ENCODE measurements at regions not wholly inside any gene's neighbourhood (a gene's known extent, or its start where the extent isn't known, plus 50 kb on each side); places are given as distances from the start of the nearest gene placed in this dataset.
A peak's percentile ranks its signal among the peaks of the same experiment; 100 is the strongest.

DNA sequence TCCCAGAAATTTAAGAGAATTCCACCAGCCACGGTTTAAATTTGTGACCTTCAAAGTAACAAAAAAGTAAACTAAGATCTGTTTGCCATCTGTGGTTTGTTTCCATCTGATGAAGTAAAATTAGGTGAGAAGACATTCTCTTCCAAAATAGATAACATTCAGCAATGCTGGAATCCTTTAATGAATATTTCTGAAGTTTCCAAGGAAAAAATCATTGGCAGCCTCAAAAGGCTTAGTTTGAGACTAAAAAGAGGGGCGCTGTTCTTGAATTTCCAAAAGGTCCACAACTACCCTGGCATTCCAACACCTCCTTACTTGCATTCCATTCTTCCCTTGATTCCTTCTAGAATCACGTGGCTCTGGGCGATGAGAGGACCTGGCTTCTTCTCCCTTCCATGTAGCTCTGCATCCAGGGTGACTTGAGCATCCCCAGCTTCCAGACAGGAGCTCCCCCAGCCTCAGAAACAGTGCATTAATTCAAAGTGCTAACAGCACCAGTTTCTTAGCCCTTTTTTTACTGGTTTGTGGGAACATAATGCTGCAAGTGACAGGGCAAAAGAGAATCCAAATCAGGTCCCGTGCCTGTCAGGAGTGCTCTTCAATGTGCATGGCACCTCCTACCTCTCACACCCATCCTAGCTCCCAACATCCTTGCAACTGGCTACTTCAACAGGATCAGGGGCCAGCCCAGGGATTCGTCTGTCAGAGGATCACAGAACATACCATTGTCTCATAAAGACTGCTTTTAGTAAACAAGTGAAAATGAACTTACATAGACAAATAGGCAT is 191.5 kb upstream of the S1PR3 start:
- peak; percentile 11 for DNase-seq

DNA sequence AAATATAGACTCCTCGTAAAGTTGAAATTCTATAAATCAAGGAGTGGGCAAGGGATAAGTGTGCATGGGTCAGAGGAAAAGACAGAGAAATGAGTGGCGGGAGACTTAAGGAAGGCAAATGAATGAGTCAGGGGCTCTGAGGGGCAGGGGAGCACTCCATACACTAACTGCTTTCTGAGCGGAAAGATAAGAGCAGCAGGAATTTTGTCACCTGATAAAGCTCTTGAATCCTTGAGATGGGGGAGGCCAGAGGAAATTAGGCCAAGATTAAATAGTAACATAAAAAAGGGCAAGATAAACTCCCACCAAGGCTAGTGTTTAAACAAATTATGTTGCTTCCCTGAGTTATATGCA is 191.0 kb upstream of the S1PR3 start:
- DNase-seq: no peak

DNA sequence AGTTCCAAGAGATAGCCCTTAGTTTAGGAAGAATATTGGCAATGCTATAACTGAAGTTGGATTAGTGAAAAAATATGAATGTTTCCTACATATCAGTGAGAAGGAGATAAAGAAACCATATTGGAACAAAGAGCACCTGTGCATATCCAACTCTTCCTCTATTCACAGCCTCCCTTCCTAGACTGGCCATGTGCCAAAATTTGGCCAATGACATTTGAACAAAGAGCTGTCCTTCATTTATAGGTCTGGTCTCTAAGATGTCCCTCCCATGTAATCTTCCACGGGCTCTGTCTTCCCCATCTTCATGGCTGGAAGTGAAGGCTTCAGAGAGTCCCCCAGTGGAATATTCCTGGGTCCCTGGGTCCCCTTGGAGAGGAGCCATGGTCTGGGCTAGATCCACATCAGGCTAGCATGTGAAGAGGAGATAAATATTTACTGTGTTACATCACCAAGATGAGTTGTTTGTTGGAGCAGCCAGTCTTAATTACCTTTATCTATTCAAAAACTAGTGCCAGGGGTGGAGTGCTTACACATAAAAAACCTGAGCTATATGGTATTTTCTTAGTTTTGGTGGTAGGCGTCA is 190.0 kb upstream of the S1PR3 start:
- DNase-seq: peak; percentile 32

DNA sequence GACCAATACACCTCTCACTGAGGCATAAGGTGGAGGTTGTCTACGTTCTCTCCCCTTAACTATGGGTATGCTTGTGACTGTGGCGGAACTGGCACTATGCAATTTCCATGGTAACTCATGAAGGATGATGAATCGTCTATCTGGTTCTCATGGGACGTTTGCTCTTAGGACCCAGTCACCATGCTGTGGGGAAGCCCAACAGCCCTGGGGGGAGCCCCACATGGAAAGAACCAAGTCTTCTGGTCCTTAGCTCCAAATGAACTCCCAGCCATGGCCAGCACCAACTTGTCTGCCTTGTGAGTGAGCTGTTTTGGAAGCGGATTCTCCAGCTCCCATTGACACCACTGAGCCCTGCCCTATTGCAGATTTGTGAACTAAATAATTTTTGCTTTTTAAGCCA is 188.7 kb upstream of the S1PR3 start:
- DNase-seq: peak; percentile 38

DNA sequence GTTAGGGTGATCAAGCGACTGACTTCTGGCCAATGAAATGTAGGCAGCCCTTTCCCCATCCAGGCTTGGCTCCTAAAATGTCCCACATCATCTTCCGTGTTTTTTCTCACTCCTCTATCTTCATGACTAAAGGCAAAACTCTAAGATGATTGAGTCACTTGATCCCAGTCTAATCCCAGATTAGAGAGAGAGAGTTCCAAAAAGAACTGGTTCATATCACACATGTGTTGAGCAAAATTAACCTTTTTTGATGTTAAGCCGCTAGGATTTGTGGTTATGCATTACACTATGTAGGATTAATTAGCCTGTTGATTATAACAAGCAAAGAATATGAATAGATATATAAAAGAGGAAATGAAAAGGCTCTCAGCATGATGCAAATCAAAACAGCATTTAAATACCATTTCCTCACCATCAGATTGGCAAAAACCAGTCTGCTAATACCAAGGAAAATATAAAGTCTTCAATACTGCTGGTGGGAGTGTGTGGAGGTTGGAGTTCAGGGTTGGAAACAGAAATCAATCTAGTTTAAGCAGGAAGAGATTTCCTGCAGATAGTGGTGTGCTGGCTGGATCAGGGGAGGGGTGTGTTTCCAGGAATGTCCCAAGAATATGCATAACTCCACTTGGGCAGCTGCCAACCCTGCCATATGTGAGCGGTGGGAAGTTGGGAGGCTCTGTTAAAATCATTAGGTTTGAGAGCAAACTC is 187.6 kb upstream of the S1PR3 start:
- peak; percentile 35 for DNase-seq

DNA sequence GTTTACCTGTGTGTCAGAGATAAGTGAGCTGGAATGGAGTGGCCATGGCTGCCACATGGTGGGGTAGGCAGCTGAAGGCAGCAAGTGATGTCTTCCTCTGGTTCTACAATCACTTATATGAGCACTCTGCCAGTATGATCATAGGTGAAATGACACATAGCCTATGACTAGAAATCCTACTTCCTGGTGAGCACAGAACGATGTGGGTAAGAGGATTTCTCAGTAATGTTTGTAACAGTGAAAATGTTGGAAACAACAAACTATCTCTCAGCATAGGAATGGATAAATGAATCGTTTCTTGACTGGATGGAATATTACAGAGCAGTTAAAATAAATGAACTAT is 187.0 kb upstream of the S1PR3 start:
- no peak for DNase-seq

DNA sequence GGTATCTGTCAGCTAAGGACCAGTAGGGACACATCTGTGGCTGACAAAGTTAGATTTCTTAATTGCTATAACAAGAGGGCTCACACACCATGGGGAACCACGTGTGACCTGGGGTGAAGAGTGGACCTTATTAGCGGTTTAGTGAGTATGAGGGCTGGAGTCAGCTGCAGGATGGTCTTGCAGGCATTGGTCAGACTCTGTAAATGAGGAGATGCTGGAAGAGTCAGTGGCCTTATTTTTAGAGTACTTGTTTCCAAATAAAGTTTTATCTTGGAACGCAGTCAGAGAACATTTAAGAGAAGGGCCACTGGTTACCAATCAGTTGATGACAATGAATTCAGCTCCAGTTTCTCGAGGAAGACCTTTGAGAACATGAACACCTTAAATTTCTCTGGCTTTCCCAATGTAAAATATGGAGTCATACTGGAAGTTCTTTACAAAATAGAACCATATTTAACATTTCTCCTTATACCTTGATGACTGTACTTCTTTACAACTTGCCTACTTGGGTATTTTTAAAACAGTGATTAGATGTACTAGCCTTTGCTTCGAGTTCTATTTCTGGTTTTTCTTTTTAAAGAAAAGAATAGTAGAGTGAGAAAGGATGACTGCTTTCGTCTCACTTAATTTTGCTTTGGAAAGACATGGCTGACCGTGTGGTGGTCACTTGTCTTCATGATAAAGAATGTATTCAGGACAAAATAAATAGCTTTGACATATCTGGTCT is 185.9 kb upstream of the S1PR3 start:
- no peak for DNase-seq

DNA sequence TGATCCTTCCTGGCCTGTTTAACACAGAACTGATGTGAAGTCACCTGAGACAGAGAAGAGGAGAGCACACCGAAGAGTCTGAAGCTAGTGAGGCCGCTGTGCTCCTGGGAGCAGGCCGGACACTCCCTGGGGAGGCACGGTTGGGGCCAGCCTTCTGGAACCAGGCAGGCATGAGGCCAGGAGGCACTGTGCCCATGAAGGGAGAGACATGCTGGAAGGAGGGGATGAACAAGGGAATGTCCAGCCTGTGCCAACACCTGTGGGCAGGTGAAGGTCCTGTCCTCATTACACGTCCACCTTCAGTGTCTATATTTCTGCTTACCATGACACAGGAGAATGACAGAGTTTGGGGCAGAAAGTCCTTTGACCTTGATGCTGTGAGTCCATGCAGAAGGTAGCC is 183.8 kb upstream of the S1PR3 start:
- DNase-seq: peak; percentile 30

DNA sequence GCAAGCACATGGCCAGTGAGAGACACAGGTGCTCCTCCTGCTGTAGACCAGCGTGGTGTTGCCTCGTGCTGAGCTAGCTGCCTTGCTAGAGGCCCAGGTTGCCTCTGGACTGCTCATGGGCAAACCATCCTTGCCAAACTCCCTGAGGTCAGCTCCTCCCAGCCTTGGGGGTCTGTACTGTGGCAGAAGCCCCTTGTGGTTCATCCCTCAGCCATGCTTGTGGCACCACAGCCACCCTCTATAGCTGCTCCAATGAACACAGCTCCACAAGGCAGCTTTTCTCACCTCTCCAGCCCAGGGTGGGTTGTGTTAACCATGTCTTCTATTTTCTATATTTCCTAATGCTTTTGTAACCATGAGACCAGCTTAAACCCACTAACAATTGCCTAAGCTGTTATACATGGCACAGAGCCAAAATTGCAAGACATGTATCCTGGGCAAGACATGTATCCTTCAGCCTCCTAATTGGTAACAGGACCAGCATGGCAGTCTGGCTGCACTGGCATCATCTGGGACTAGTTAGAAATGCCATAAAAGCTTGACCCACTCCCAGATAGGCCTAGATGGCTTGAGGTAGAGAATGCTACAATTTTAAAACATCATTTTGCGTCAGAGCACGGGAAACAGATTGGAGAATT is 183.1 kb upstream of the S1PR3 start:
- peak; percentile 43 for DNase-seq

DNA sequence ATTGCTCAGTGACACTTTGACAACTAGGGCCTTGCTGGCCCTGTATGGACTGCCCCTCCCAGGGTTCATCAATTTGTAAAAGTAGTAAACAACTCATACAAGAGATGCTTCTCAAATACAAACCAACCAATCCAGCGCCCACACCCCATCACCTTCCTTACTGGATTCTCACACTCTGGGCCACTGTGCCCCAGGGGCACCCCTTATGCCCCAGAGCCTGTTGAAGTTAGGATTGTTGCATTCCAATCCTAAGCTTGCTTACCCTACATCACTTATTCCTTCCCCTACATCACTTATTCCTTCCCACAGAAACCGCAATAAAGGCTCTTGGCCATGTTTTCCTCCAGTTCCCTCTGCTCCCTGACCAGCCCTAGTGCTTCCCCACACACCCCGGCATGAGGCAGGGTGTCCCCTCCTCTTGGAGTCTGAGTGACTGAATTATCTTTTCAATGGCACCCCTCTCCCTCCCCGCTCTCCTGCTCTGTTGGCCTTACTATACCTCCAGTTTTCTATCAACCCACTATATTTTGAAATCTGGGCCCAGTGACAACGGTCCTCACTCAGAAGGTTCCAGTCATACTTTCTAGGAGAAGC is 182.4 kb upstream of the S1PR3 start:
- peak; percentile 19 for DNase-seq

DNA sequence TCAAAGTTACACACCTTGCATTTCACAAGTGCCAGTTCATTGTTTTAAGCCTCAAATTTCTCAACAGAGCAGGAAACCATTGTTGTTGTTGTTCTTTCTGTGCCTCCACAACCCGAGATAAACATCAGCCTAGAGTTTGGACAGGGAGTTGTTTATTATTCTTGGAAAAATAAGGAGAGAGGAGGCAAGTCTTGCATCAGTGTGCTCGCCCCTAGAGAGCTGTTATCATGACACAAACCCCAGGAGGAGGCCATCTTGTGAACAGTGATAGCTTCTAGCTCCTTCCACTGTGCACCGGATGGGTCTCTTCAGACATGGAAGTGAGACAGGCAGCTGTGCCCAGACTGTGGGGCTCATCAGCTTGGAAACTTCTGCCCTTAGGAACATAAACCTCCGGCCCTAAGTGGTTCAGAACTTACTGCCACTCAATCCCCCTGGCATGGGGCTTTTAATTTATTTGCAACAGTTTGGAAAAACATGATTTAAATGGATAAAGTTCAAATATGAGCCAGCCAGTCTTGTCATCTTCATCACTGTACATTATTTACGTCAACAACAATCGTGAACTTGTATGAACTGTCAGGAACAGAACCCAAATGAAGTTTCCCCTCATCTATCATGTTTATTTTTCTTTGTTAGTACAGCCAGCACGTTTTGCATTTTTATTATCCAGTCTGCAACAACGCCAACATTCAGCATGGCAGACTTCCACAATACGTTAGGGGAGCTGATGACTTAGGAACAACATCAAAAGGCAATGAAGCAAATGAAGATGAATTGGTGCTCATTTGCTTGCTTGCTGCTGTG is 181.7 kb upstream of the S1PR3 start:
- no peak for DNase-seq

DNA sequence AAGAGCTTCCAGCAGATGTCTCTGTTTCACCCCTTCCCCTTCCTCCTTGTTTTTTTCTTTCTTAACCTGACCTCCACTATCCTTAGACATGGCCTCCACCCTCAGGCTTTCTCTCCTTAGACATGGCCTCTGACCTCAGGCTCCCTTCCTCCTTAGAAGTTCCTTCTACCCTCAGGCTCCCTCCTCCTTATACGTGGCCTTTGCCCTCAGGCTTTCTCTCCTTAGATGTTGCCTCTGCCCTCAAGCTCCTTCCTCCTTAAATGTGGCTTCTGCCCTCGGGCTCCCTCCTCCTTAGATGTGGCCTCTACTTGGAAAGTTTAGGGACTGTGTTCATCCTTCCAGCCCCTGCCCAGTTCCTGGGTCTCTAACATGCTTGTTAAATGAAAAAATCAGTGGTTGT is 180.4 kb upstream of the S1PR3 start:
- peak; percentile 38 for DNase-seq

DNA sequence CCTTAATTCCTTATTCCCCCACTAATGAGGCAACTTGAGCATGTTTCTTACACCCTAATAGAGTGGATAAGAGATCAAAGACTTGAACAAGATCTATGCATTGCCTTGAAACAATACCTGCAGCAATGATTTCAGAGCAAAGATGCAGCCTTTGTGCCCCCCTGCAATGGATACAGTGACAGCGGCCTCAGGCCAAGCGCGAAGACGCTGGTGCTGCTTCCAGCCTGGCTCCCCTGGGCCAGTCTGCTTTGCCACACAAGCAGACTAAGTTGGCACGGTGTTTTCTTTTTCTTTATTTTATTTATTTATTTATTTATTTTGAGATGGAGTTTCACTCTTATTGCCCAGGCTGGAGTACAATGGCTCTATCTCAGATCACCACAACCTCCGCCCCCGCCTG is 179.8 kb upstream of the S1PR3 start:
- DNase-seq: no peak

DNA sequence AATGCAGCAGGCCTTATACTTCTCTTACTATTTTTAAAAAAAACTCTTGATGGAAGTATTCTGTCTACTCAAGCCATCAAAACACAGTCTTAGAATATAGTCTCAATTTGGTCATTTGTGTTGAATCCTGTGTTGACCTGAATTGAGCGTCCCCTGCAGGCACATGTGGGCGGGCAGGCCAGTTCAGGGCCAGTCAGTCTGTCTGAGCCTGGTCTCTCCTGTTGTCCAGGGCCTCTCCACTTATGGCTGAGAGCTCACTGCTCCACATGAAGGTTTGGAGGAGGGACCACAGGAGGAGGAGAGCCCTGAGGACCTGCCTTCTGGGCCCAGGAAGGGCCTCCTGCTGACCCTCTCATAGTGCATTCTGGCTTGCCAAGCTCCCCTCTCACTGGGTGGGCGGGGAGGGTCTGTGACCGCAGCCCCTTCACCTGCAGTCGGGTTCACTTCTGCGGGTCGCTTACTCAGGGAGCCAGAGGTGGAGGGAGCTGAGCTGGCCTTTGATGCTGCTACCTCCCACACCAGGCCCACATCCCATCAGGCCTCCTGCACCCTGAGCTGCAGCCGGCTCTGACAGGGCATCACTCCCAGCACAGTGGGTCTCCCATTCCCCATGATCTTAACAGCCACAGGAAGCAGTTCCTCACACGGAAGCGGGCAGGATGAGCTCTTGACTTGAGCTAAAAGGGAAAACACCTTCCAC is 178.2 kb upstream of the S1PR3 start:
- DNase-seq: no peak

DNA sequence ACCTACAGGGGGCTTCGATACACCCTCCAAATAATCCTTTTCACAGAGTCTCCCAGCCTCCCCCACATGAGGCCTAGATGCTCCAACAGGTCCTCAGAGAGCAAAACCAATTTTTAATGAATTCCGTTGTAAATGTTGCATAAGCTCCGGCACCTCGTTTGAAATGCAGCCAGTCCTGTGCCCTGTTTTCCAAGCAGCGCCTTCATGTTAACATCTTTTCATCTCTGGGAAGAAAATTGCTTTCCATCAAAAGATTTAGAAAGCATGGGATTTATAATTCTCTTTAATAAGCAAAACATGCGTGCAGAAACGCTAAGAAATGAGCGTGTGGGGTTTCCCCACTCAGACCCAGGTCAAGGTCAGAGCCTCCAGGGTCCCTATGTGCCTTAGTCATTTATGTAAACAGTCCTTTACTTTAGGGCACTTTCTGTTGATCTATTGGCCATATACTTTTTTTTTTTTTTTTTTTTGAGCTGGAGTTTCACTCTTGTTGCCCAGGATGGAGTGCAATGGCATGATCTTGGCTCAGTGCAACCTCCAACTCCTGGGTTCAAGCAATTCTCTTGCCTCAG is 177.5 kb upstream of the S1PR3 start:
- DNase-seq: no peak

DNA sequence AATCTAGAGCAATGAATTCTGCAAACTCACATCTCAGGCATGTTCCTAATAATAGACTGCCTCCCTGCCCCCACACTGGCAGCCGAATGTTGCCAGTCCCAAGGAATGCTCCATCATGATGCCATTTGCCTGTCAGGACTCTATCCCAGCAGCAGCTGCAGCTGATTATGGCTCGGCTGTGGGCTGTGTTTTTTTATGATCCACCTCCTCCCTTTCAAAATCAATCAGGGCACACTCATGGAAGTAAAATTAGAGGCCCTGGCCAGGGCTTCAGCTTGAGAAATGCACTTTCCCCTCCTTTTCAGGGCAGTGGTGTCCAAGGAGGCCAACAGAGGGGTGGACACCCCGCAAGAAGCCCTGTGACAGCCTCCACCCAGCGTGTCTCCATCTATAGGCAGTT is 176.7 kb upstream of the S1PR3 start:
- DNase-seq: no peak

DNA sequence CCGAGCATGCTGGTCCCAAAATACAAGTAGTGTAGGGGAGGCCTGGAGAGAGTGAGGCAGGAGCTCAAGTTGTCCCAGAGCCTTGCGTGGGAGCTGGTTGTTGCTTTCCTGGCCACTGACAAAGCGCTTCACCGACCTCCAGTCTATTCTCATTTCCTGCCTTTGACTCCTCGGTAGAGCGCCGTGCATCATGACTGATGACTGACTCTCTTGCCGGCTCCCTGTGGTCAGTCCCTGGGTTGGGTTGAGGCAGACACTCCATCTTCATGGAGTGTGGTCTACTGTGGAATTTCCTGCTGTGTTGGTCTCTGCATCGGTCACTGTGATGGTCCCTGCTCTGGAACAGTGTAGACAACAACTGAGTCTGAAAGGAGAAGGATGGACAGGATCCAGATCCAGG is 175.1 kb upstream of the S1PR3 start:
- DNase-seq: no peak

DNA sequence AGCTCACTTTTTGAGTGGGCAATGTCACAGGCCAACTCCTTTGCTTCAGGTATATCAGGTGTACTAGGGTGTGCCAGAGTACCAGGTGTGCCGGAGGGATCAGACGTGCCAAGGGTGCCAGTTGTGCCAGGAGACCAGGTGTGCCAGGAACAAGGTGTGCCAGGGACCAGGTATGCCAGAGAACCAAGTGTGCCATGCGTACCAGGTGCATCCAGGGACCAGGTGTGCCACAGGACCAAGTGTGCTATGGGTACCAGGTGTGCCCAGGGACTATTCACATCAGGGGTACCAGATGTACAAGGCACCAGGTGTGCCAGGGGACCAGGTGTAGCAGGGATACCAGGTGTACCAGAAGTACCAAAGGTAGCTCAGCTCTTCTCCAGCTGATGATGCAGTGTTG is 174.7 kb upstream of the S1PR3 start:
- no peak for DNase-seq

DNA sequence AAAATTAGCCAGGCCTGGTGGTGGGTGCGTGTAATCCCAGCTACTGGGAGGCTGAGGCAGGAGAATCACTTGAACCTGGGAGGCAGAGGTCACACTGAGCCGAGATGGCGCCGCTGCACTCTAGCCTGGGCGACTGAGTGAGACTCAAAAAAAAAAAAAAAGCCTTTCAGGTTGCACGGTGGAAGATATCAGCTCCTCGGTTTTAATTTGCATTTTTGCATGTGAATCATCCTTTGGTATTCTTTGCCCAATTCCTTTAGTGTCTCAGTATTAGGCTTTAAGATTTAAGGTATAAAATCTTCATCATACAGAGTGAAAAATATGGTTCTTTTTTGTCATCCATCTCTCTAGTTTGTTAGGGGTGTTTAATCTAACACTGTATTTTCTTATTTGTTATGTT is 173.6 kb upstream of the S1PR3 start:
- no peak for DNase-seq

DNA sequence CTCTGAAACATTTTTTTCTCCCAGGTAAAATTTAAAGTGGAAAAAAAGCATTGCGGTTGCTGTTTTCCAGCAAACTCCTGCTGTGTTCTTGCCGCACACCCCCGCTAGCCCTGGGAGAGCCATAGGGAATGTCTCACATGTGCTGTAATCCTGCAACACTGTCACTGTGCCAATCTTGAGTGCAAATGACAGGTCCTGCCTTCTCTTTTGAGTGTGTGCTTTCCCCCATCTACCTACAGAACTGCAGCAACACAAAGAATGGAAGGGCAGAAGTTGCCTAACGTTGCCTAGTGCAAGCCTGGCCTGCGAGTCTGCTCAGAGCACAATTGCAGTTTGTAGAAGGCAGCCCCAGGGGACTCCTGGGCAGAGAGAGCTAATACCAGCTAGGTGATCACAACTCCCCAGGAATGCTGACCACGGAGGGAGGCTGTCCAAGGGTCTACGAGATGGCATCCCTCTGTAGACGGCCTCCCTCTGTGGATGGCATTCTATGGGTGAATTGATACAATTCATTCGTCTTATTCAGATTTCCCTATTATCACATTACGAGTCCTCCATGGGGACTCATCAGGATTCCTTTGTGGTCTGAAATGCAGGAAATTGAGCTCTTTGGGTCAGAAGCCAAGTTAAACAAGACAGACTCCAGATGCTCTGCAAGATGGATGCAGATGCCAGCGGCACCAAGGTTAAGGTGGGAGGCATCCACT is 172.6 kb upstream of the S1PR3 start:
- no peak for DNase-seq

Data from activated CD8-positive, alpha-beta memory T cell treated with anti-CD3 and anti-CD28 coated beads for 24 hours (primary cell).